ENCODE measurements at regions not wholly inside any gene's neighbourhood (a gene's known extent, or its start where the extent isn't known, plus 50 kb on each side); places are given as distances from the start of the nearest gene placed in this dataset.

- no peak for DNase-seq (ENCODE audit: low read depth in 2 of 2)
Measured at GRCh38 chr9:108108280-108108851, 618.8 kb upstream of the KLF4 start.

- DNase-seq (ENCODE audit: low read depth in 2 of 2), result no peak
Measured at GRCh38 chr9:108105885-108106284, 616.3 kb upstream of the KLF4 start.

GRCh38 chr9:108104991-108105390 is 615.4 kb upstream of the KLF4 start:
- DNase-seq (ENCODE audit: low read depth in 2 of 2), result no peak

GRCh38 chr9:108103046-108103693 is 613.6 kb upstream of the KLF4 start:
- no peak for DNase-seq (ENCODE audit: low read depth in 2 of 2)

- no peak for DNase-seq (ENCODE audit: low read depth in 2 of 2)
Measured at GRCh38 chr9:108101410-108101809, 611.8 kb upstream of the KLF4 start.

- DNase-seq (ENCODE audit: low read depth in 2 of 2), result no peak
Measured at GRCh38 chr9:108100571-108100970, 611.0 kb upstream of the KLF4 start.

GRCh38 chr9:108099854-108100253 is 610.3 kb upstream of the KLF4 start:
- DNase-seq (ENCODE audit: low read depth in 2 of 2), result no peak

- DNase-seq (ENCODE audit: low read depth in 2 of 2), result no peak
Measured at GRCh38 chr9:108095496-108095895, 605.9 kb upstream of the KLF4 start.

- DNase-seq (ENCODE audit: low read depth in 2 of 2), result no peak
Measured at GRCh38 chr9:108094676-108094993, 605.1 kb upstream of the KLF4 start.

GRCh38 chr9:108093773-108094675 is 604.5 kb upstream of the KLF4 start:
- DNase-seq (ENCODE audit: low read depth in 2 of 2), result no peak

- DNase-seq (ENCODE audit: low read depth in 2 of 2), result no peak
Measured at GRCh38 chr9:108088916-108089315, 599.3 kb upstream of the KLF4 start.

GRCh38 chr9:108087781-108088180 is 598.2 kb upstream of the KLF4 start:
- no peak for DNase-seq (ENCODE audit: low read depth in 2 of 2)

GRCh38 chr9:108086624-108087023 is 597.1 kb upstream of the KLF4 start:
- no peak for DNase-seq (ENCODE audit: low read depth in 2 of 2)

- DNase-seq (ENCODE audit: low read depth in 2 of 2), result no peak
Measured at GRCh38 chr9:108085294-108085693, 595.7 kb upstream of the KLF4 start.

GRCh38 chr9:108083796-108084352 is 594.3 kb upstream of the KLF4 start:
- DNase-seq (ENCODE audit: low read depth in 2 of 2), result no peak

- no peak for DNase-seq (ENCODE audit: low read depth in 2 of 2)
Measured at GRCh38 chr9:108083160-108083750, 593.7 kb upstream of the KLF4 start.

- DNase-seq (ENCODE audit: low read depth in 2 of 2), result no peak
Measured at GRCh38 chr9:108081112-108081511, 591.5 kb upstream of the KLF4 start.

GRCh38 chr9:108080285-108080684 is 590.7 kb upstream of the KLF4 start:
- DNase-seq (ENCODE audit: low read depth in 2 of 2), result no peak

GRCh38 chr9:108078811-108079210 is 589.2 kb upstream of the KLF4 start:
- no peak for DNase-seq (ENCODE audit: low read depth in 2 of 2)

GRCh38 chr9:108078375-108078774 is 588.8 kb upstream of the KLF4 start:
- no peak for DNase-seq (ENCODE audit: low read depth in 2 of 2)

GRCh38 chr9:108077556-108077955 is 588.0 kb upstream of the KLF4 start:
- no peak for DNase-seq (ENCODE audit: low read depth in 2 of 2)

GRCh38 chr9:108074900-108075299 is 585.3 kb upstream of the KLF4 start:
- DNase-seq (ENCODE audit: low read depth in 2 of 2), result no peak
